ENCODE measurements at regions not wholly inside any gene's neighbourhood (a gene's known extent, or its start where the extent isn't known, plus 50 kb on each side); places are given as distances from the start of the nearest gene placed in this dataset.

- H3K36me3 ChIP-seq (ENCODE audit: insufficient read depth, low read length, poor library complexity, severe bottlenecking) = no peaks in the 10 kb centered on the region
- no TSS peak for BruUV-seq (replicated peaks)
- intact Hi-C loops (cut with micrococcal nuclease; ENCODE audit: unreplicated experiment) = no loop called here
These were observed 94.0 kb downstream of the RPS29 start for GRCh38 chr14:49492151-49492550.

DNA sequence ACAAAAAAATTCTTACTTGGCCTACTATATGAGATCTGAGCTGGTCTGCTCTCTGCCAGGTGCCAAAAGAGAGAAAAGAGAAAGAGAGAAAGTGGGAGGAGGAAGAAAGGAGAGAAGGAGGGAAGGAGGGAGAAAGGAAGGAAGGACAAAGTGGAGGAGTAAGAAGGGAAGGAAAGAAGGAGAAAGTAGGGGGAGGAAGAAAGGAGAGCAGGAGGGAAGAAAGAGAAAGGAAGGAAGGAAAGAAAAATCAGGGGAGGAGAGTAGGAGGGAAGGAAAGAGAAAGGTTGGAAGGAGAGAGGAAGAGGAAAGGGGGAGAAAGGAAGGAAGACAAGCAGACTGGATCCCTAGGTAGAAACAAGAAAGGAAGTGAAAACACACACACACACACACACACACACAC is 96.8 kb downstream of the RPS29 start:
- H3K27me3 ChIP-seq (replicated peaks; ENCODE audit: insufficient read depth, low read depth, low read length, poor library complexity) = peaks cover 12% of the 10 kb centered on the region
- H3K36me3 ChIP-seq (ENCODE audit: insufficient read depth, low read length, poor library complexity, severe bottlenecking) = no peaks in the 10 kb centered on the region
- no peak overlapping the region for H3K4me3 ChIP-seq (ENCODE audit: low read depth, low read length, poor library complexity, severe bottlenecking)
- ChIA-PET CTCF (interaction anchor here (0.7 kb wide), 1 partner anchor 1298 kb away, joined by 5 read pairs; no protein-coding TSS in a partner anchor), POLR2A (ENCODE audit: low non-redundant PET) (no interaction called here)
- intact Hi-C loops (cut with micrococcal nuclease; ENCODE audit: unreplicated experiment) = no loop called here
- DNase-seq (ENCODE audit: low spot score) = no peak
- H3K4me1 ChIP-seq (ENCODE audit: insufficient read depth, low read length, poor library complexity, severe bottlenecking) = no peaks in the 10 kb centered on the region
- BruUV-seq (replicated peaks) = no TSS peak
- H3K27ac ChIP-seq (ENCODE audit: low read depth, low read length, poor library complexity, severe bottlenecking) = no peak overlapping the region
- H3K9me3 ChIP-seq (ENCODE audit: low read depth, low read length, poor library complexity, severe bottlenecking) = no peaks in the 10 kb centered on the region
- no peak for TF ChIP-seq CTCF (conservative IDR thresholded peaks at IDR 0.05; ENCODE audit: low read depth, low read length)

More at GRCh38 chr14:49492151-49492550, 94.0 kb downstream of the RPS29 start:
- Histone ChIP-seq H3K27ac (ENCODE audit: low read depth, low read length, poor library complexity, severe bottlenecking) (no peak overlapping the region), H3K9me3 (ENCODE audit: low read depth, low read length, poor library complexity, severe bottlenecking) (no peaks in the 10 kb centered on the region), H3K4me1 (ENCODE audit: insufficient read depth, low read length, poor library complexity, severe bottlenecking) (no peaks in the 10 kb centered on the region), H3K4me3 (ENCODE audit: low read depth, low read length, poor library complexity, severe bottlenecking) (no peak overlapping the region), H3K27me3 (replicated peaks; ENCODE audit: insufficient read depth, low read depth, low read length, poor library complexity) (no peaks in the 10 kb centered on the region)
- POLR2A ChIA-PET (ENCODE audit: low non-redundant PET) = no interaction called here
- DNase-seq (ENCODE audit: low spot score) = no peak
- CTCF ChIA-PET = no interaction called here
- TF ChIP-seq CTCF (conservative IDR thresholded peaks at IDR 0.05; ENCODE audit: low read depth, low read length) (no peak), EZH2 (IDR thresholded peaks at IDR 0.05; ENCODE audit: borderline replicate concordance, low read depth, low read length, poor library complexity, severe bottlenecking) (no peak)

DNA sequence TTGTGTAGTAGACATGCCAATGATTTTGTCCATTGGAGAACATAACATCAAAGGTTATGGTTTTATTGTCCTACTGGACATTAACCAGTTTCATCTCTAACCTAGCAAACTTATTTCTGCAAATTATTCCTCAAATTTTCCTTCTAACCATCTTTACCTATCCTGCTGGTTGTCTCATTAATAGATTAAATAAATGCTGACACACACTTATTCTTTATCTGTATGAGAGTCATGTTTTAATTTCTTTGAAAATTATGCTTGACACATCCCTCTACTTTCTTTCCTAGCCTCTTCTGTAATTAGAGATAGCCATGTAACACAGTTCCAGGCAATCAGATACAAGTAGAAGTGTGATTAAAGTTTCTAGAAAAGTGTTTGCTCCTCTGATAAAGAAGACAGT is 98.9 kb downstream of the RPS29 start:
- no peak overlapping the region for H3K4me3 ChIP-seq (ENCODE audit: low read depth, low read length, poor library complexity, severe bottlenecking)
- no peaks in the 10 kb centered on the region for H3K9me3 ChIP-seq (ENCODE audit: low read depth, low read length, poor library complexity, severe bottlenecking)
- DNase-seq (ENCODE audit: low spot score) = no peak
- BruUV-seq (replicated peaks) = no TSS peak
- H3K4me1 ChIP-seq (ENCODE audit: insufficient read depth, low read length, poor library complexity, severe bottlenecking) = no peaks in the 10 kb centered on the region
- H3K27ac ChIP-seq (ENCODE audit: low read depth, low read length, poor library complexity, severe bottlenecking) = no peak overlapping the region
- H3K27me3 ChIP-seq (replicated peaks; ENCODE audit: insufficient read depth, low read depth, low read length, poor library complexity) = peaks cover 12% of the 10 kb centered on the region
- no peaks in the 10 kb centered on the region for H3K36me3 ChIP-seq (ENCODE audit: insufficient read depth, low read length, poor library complexity, severe bottlenecking)
- ChIA-PET CTCF (no interaction called here), POLR2A (ENCODE audit: low non-redundant PET) (no interaction called here)
- intact Hi-C loops (cut with micrococcal nuclease; ENCODE audit: unreplicated experiment) = no loop called here
- TF ChIP-seq EZH2 (IDR thresholded peaks at IDR 0.05; ENCODE audit: borderline replicate concordance, low read depth, low read length, poor library complexity, severe bottlenecking) (no peak), CTCF (conservative IDR thresholded peaks at IDR 0.05; ENCODE audit: low read depth, low read length) (no peak)
